HCT116 (cell line): ENCODE measurements at regions not wholly inside any gene's neighbourhood (a gene's known extent, or its start where the extent isn't known, plus 50 kb on each side); places are given as distances from the start of the nearest gene placed in this dataset.

Source experiments
- ATAC-seq: fragments of 200-7000 bp; cut with Tn5 transposase; 2 replicates; pipeline ENCODE4 v1.9.1; 2020; ENCODE audit warnings: mild to moderate bottlenecking, moderate library complexity
- BruUV-seq: library from RNA; stranded (reverse); fragments of 400-500 nt; replicated peaks from 2 replicates; lab custom pipeline; 2021; lab: Mats Ljungman, UMichigan
- CTCF ChIA-PET: fragments of 300-600 bp; sonication (Branson Sonifier 250); formaldehyde crosslinking; loops from one replicate; lab custom pipeline; 2021; ENCODE audit warnings: antibody characterized with exemption; lab: Charles Lee
- POLR2A ChIA-PET: fragments of 300-600, 350-600 bp; sonication (Branson Sonifier 250); formaldehyde crosslinking; loops from one replicate; lab custom pipeline; 2021; ENCODE audit warnings: antibody characterized with exemption; lab: Charles Lee
- RAD21 ChIA-PET, 2 experiments: fragments of 300-600 bp; sonication (Branson Sonifier 250); formaldehyde crosslinking; loops; one replicate each; lab custom pipeline; 2023; ENCODE audit warnings: low total read pairs in 2 of 2; ENCODE audit not compliant: uncharacterized antibody in 2 of 2, unreplicated experiment in 2 of 2, low non-redundant PET in 1 of 2; lab: Charles Lee
- DNase-seq: peaks from one replicate; pipeline ENCODE4 v3.0.0-alpha.2; 2010; ENCODE audit warnings: low read depth, low spot score
- H2AFZ ChIP-seq: fragments of 200-600 bp; shearing (Covaris generic), sonication (generic); 2 replicates; pipeline ENCODE4 v1.6.1; 2017; ENCODE audit warnings: low read depth, mixed run types, mixed read lengths, antibody characterized with exemption, low read length; ENCODE audit not compliant: poor library complexity, severe bottlenecking
- H3K27ac ChIP-seq: 2 replicates; pipeline ENCODE4 v1.5.1; 2012; ENCODE audit warnings: low read depth, low read length
- H3K27me3 ChIP-seq: fragments of 200-600 bp; sonication (generic); 2 replicates; pipeline ENCODE4 v1.6.1; 2016; ENCODE audit warnings: mixed run types, low read length, mixed read lengths; ENCODE audit not compliant: insufficient read depth
- H3K36me3 ChIP-seq, 2 experiments: fragments of 200-500 bp in 1 of 2; fragments of 200-600 bp in 1 of 2; sonication (Bioruptor generic) in 1 of 2; sonication (generic) in 1 of 2; 2 replicates each; pipeline versions ENCODE4 v1.5.1 to v1.6.1; 2014 to 2016; ENCODE audit warnings: low read length in 2 of 2, inconsistent platforms in 1 of 2, mixed read lengths in 1 of 2, mixed run types in 1 of 2; ENCODE audit not compliant: insufficient read depth in 2 of 2, control insufficient read depth in 1 of 2
- H3K4me1 ChIP-seq, 2 experiments: fragments of 200-600 bp in 1 of 2; sonication (generic) in 1 of 2; 2 replicates each; pipeline versions ENCODE4 v1.5.1 to v1.6.1; 2012 to 2017; ENCODE audit warnings: low read length in 2 of 2, inconsistent platforms in 1 of 2, mild to moderate bottlenecking in 1 of 2, mixed read lengths in 1 of 2, mixed run types in 1 of 2, moderate library complexity in 1 of 2; ENCODE audit not compliant: insufficient read depth in 2 of 2, control insufficient read depth in 1 of 2
- H3K4me2 ChIP-seq: fragments of 200-600 bp; sonication (generic); 2 replicates; pipeline ENCODE4 v1.6.1; 2017; ENCODE audit warnings: mixed run types, low read length, mixed read lengths
- H3K4me3 ChIP-seq, 2 experiments: fragments of 200-600 bp in 1 of 2; sonication (generic) in 1 of 2; replicated peaks in 1 of 2; 2 replicates each; pipeline ENCODE4 v1.5.1; 2011 to 2016; ENCODE audit warnings: low read length in 2 of 2, control low read depth in 1 of 2, low read depth in 1 of 2, mild to moderate bottlenecking in 1 of 2, mixed read lengths in 1 of 2, mixed run types in 1 of 2
- H3K79me2 ChIP-seq: fragments of 200-600 bp; sonication (generic); 2 replicates; pipeline ENCODE4 v1.6.1; 2017; ENCODE audit warnings: mild to moderate bottlenecking, mixed run types, low read length, moderate library complexity, mixed read lengths; ENCODE audit not compliant: insufficient read depth
- H3K9ac ChIP-seq: fragments of 200-600 bp; sonication (generic); 2 replicates; pipeline ENCODE4 v1.6.1; 2016; ENCODE audit warnings: low read length, mixed read lengths
- H3K9me2 ChIP-seq: fragments of 200-600 bp; sonication (generic), shearing (Covaris generic); 2 replicates; pipeline ENCODE4 v1.6.1; 2017; ENCODE audit warnings: mixed run types, mild to moderate bottlenecking, moderate library complexity; ENCODE audit not compliant: insufficient read depth
- H3K9me3 ChIP-seq, 2 experiments: fragments of 200-500 bp in 1 of 2; fragments of 200-600 bp in 1 of 2; sonication (Bioruptor generic) in 1 of 2; sonication (generic) in 1 of 2; 2 replicates each; pipeline ENCODE4 v1.6.1; 2014 to 2017; ENCODE audit warnings: low read length in 2 of 2, mixed read lengths in 2 of 2, inconsistent platforms in 1 of 2, low read depth in 1 of 2, mild to moderate bottlenecking in 1 of 2, mixed run types in 1 of 2, moderate library complexity in 1 of 2; ENCODE audit not compliant: control insufficient read depth in 1 of 2, insufficient read depth in 1 of 2
- H4K20me1 ChIP-seq: fragments of 200-600 bp; sonication (generic), shearing (Covaris generic); 2 replicates; pipeline ENCODE4 v1.6.1; 2017; ENCODE audit warnings: mixed run types, mild to moderate bottlenecking, moderate library complexity; ENCODE audit not compliant: insufficient read depth
- ATF3 ChIP-seq: IDR thresholded peaks from 2 replicates; pipeline ENCODE4 v1.6.1; 2012
- CBX3 ChIP-seq: IDR thresholded peaks from 2 replicates; pipeline ENCODE4 v1.6.1; 2012; ENCODE audit warnings: low read depth
- CEBPB ChIP-seq: IDR thresholded peaks from 2 replicates; pipeline ENCODE4 v1.6.1; 2012; ENCODE audit warnings: low read depth
- ELF1 ChIP-seq: IDR thresholded peaks from 2 replicates; pipeline ENCODE4 v1.6.1; 2012; ENCODE audit warnings: low read depth, borderline replicate concordance
- EZH2 ChIP-seq: fragments of 200-600 bp; sonication (generic); IDR thresholded peaks from 2 replicates; pipeline ENCODE4 v1.6.1; 2017; ENCODE audit warnings: antibody characterized with exemption, mixed run types
- EZH2phosphoT487 ChIP-seq: fragments of 200-600 bp; IDR thresholded peaks from 2 replicates; pipeline ENCODE4 v1.6.1; 2018; ENCODE audit warnings: antibody characterized with exemption, borderline replicate concordance
- JUND ChIP-seq: IDR thresholded peaks from 2 replicates; pipeline ENCODE4 v1.6.1; 2012
- MAX ChIP-seq: IDR thresholded peaks from 2 replicates; pipeline ENCODE4 v1.6.1; 2012
- POLR2AphosphoS5 ChIP-seq: IDR thresholded peaks from 2 replicates; pipeline ENCODE4 v1.6.1; 2011; ENCODE audit warnings: mild to moderate bottlenecking, low read depth, low read length, moderate library complexity
- REST ChIP-seq: IDR thresholded peaks from 2 replicates; pipeline ENCODE4 v1.6.1; 2012; ENCODE audit warnings: low read depth
- SIN3A ChIP-seq: IDR thresholded peaks from 2 replicates; pipeline ENCODE4 v1.6.1; 2012; ENCODE audit warnings: low read depth
- SP1 ChIP-seq: IDR thresholded peaks from 2 replicates; pipeline ENCODE4 v1.6.1; 2012; ENCODE audit warnings: low read depth
- TCF7L2 ChIP-seq: IDR thresholded peaks from 2 replicates; pipeline ENCODE4 v1.7.0; 2011; ENCODE audit warnings: borderline replicate concordance, inconsistent platforms; ENCODE audit not compliant: insufficient read depth, insufficient read length; ENCODE audit errors: extremely low read depth
- YY1 ChIP-seq: IDR thresholded peaks from 2 replicates; pipeline ENCODE4 v1.6.1; 2011; ENCODE audit warnings: low read length, low read depth, moderate library complexity, mild to moderate bottlenecking; ENCODE audit not compliant: insufficient replicate concordance; ENCODE audit errors: extremely low read depth
- ZFX ChIP-seq: fragments of 450-650 bp; IDR thresholded peaks from 2 replicates; pipeline ENCODE4 v1.6.1; 2017
- ZNF274 ChIP-seq: fragments of 200-500 bp; sonication (Bioruptor generic); IDR thresholded peaks from 2 replicates; pipeline ENCODE4 v1.6.1; 2014; ENCODE audit warnings: mild to moderate bottlenecking, low read depth, low read length, inconsistent platforms
- intact Hi-C: fragments of 100-400 bp; cut with micrococcal nuclease; formaldehyde crosslinking; loops from 2 replicates; pipeline ENCODE4 v1.10.0; 2022

- DNase-seq (no peak), ATAC-seq (no peak)
- Histone ChIP-seq H2AFZ (no peak overlapping the region), H3K9ac (no peak overlapping the region), H3K79me2 (no peaks in the 10 kb centered on the region), H3K27ac (no peak overlapping the region), H3K36me3 (no peaks in the 10 kb centered on the region), H3K4me3 (no peak overlapping the region), H3K4me2 (no peak overlapping the region), H3K4me1 (no peaks in the 10 kb centered on the region), H3K27me3 (no peaks in the 10 kb centered on the region), H3K9me2 (no peaks in the 10 kb centered on the region), H4K20me1 (no peaks in the 10 kb centered on the region), H3K9me3 (no peaks in the 10 kb centered on the region; a peak in 1 of 4 replicates)
- CTCF ChIA-PET = no interaction called here
- POLR2A ChIA-PET = no interaction called here
- no TSS peak for BruUV-seq
- intact Hi-C loops = no loop called here
- RAD21 ChIA-PET = no interaction called here
- TF ChIP-seq ZNF274 (no peak), ELF1 (no peak), EZH2phosphoT487 (no peak), CEBPB (no peak), ZFX (no peak), POLR2AphosphoS5 (no peak), YY1 (no peak), JUND (no peak), SIN3A (no peak), EZH2 (no peak), SP1 (no peak), ATF3 (no peak), CBX3 (no peak)
These were observed 959.5 kb upstream of the ADGRL2 start for GRCh38 chr1:80841261-80841660.

GRCh38 chr1:80837066-80837465 is 963.7 kb upstream of the ADGRL2 start:
- no peak overlapping the region for H3K4me2 ChIP-seq
- ChIA-PET POLR2A (no interaction called here), CTCF (no interaction called here), RAD21 (no interaction called here)
- no TSS peak for BruUV-seq
- no peaks in the 10 kb centered on the region for H3K9me2 ChIP-seq
- H3K9ac ChIP-seq = no peak overlapping the region
- TF ChIP-seq SIN3A = no peak
- no peak for TF ChIP-seq TCF7L2
- no peak for TF ChIP-seq EZH2
- TF ChIP-seq MAX = no peak
- TF ChIP-seq ELF1 = no peak
- TF ChIP-seq REST = no peak
- TF ChIP-seq POLR2AphosphoS5 = no peak
- H3K27ac ChIP-seq = no peak overlapping the region
- H3K79me2 ChIP-seq = no peaks in the 10 kb centered on the region
- H3K4me1 ChIP-seq = no peaks in the 10 kb centered on the region
- H4K20me1 ChIP-seq = no peaks in the 10 kb centered on the region
- intact Hi-C loops = no loop called here
- no peaks in the 10 kb centered on the region for H3K27me3 ChIP-seq
- H3K36me3 ChIP-seq = no peaks in the 10 kb centered on the region
- H3K9me3 ChIP-seq = no peaks in the 10 kb centered on the region; a peak in 1 of 4 replicates
- DNase-seq (no peak), ATAC-seq (no peak)
- no peak overlapping the region for H2AFZ ChIP-seq
- no peak overlapping the region for H3K4me3 ChIP-seq
